ENCODE measurements at regions not wholly inside any gene's neighbourhood (a gene's known extent, or its start where the extent isn't known, plus 50 kb on each side); places are given as distances from the start of the nearest gene placed in this dataset.

DNA sequence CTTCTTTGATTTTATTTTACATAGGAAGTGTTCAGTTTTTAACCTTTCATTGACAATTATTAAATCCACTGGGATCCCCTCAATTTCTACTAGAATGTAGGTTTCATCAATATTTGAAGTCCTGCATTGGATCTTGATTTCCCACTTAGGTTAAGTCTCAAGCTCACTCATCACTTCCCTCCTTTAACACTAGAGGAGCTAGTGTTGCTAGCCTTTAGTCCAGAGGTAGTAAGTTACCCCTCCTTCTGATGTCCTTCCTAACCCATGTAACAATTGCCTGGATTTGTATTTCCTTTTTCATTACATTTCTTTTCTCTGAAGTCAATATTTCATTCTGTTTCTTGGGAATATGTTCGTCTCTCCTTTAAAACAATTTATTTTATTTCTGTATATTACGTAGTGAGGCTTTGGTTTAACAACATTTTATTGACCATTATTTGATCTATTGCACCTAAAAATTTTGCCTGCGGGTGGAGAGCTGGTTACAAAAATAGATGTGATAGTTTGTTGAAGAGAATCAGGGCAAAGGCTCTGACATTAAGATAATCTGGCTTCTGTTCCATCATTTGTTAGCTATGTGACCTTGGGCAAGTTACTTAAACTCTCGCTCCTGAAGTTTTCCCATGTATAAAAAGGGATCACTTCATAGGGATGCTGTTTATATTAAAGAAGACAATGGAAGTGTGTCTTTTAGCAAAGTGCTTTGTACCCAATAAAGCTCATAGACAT, 833.0 kb downstream of the SLC4A3 start:
- DNase-seq (ENCODE audit: low read depth in 2 of 2, low spot score in 1 of 2): no peak

DNA sequence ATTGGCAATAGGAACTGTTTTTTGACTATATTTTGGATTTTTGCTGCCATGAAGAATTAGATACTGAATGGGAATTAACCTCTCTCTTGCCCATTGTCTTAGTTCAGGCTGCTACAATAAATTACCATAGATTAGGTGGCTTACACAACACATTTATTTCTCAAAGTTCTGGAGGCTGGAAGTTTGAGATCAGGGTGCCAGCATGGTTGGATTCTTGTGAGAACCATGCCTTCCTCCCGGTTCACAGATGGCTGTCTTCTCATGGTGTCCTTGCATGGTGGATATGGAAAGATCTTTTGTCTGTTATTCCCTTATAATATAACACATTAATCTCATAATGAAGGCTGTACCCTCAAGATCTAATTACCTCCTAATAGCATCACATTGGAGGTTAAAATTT, 836.4 kb downstream of the SLC4A3 start:
- DNase-seq (ENCODE audit: low read depth in 2 of 2, low spot score in 1 of 2): no peak

DNA sequence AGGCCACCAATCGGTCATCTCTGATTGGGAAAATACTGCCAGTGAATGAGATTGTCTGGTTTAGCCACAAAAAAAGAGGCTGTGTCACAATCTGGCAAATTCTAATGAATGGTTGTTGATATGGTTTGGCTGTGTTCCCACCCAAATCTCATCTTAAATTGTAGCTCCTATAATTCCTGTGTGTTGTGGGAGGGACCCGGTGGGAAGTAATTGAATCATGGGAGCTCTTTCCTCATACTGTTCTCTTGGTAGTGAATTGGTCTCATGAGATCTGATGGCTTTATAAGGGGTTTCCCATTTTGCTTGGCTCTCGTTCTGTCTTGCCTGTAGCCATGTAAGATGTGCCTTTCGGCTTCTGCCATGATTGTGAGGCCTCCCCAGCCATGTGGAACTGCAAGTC, 838.3 kb downstream of the SLC4A3 start:
- no peak for DNase-seq (ENCODE audit: low read depth in 2 of 2, low spot score in 1 of 2)

DNA sequence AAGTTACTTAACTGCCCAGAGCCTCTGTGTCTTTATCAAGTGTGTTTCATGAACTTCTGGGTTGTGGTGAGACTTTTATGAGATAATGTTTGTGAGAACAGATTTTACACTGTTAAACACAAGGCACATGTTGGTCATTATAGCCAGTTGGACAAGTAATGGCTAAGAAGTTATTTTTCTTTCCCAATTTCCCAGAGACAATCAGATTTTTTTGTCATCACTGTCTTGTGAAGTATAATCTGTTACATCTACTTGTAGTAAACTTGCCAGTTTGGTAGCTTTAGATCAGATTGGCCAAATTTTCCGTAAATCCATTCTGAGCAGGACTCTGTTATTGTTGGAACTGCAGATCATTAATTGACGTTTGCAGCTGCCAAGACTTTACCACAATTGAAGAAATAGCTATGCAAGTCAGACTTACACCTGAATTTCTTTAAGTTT, 838.8 kb downstream of the SLC4A3 start:
- DNase-seq (ENCODE audit: low read depth in 2 of 2, low spot score in 1 of 2): no peak

DNA sequence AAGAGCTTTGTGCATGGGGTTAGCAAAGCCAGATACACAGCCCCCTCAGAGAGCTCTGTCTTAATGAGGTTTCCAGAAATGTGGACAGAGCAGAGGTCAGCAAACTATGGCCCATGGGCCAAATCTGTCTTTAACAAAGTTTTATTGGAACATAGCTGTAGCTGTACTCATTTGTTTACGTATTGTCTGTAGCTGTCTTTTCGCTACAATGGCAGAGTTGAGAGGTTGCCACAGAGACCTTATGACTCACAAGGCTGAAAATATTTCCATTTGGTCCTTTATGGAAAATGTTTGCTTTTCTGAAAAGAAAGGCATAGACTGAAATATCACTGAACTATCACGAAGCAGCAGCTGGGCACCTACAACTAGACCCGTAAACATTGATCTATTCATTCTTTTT, 841.8 kb downstream of the SLC4A3 start:
- no peak for DNase-seq (ENCODE audit: low read depth in 2 of 2, low spot score in 1 of 2)

DNA sequence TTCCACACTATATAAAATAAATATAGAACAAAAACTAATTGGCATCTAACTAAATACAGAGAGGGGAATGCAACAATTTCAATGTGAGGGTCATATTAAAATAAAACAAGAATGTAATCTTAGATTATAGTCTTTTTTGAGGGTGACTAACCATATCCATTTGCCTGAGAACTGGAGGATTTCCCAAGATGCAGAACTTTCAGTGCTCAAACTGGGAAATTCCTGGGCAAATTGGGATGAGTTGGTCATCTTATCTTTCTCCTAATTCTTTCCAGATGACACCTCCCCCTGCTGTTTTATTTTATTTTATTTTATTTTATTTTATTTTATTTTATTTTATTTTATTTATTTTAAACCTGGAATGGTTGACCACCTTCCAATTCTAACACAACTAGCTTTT, 846.2 kb downstream of the SLC4A3 start:
- DNase-seq (ENCODE audit: low read depth in 2 of 2, low spot score in 1 of 2): no peak

DNA sequence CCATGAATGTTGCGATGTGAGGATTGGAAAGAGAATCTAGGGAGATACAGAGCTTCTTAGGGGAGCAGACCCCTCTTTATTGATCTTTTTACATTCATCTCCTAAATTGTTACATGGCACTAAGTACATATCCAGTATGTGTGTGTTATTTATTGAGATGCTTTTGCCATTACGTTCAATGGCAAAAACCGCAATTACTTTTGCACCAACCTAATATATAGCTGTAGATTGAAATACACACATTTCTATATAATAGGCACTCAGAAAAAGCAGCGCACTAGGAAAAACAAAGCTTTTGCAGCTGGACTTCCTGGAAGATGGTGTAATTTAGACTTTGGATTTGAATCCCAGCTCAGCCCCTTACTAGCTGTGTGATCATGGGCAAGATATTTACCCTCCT, 849.4 kb downstream of the SLC4A3 start:
- no peak for DNase-seq (ENCODE audit: low read depth in 2 of 2, low spot score in 1 of 2)

DNA sequence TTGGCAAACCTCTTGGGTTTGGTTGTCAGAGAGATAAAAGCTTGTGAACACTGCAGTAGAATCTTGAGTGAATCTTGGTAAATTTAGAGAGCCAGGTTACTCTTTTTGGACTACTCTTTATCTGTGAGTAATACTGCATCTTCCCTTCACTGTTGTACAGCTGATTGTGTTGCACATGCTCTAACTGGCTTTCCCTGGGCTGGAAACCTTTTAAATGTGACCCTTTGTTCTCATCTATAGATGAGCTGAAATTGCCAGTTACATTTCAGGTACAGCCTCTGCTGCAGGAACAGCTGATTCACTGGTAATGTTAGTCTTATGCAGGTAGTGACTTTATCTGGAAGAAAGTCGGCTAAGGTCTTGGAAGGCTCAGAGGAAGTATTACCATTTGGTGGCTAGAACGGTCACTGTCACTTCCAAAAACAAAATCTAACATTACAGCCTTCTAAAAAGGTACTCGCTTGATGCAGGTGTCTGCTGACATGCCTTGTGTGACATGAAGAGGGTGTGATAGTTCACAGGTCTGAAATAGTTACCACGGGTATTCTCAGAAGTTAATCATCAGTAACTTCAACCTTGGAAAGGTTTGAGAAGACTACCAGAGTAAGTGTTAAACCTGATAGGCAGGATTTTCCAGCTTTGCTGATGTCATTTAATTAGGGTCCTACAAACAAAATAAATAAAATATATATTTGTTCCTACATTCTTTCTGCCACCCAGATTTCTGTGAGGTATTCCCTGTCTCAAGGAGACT, 851.1 kb downstream of the SLC4A3 start:
- DNase-seq (ENCODE audit: low read depth in 2 of 2, low spot score in 1 of 2): no peak

DNA sequence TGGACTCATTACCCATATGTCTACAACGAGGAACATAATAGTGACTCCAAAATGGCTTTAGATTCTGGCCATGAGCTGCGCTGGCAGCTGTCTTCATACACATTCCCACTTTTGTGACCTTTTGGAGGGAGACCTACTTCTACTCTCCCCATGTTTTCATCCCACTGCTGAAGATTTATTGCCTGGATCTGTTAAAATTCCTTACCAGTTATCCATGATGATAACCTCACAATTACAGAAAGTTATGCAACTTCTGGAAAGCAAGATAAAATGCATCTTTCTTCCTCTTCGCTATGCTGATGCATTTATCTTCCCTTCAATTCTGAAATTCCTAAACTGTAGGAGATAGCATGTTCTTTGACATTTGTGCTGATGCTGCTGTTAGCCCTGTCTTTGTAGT, 855.3 kb downstream of the SLC4A3 start:
- no peak for DNase-seq (ENCODE audit: low read depth in 2 of 2, low spot score in 1 of 2)

DNA sequence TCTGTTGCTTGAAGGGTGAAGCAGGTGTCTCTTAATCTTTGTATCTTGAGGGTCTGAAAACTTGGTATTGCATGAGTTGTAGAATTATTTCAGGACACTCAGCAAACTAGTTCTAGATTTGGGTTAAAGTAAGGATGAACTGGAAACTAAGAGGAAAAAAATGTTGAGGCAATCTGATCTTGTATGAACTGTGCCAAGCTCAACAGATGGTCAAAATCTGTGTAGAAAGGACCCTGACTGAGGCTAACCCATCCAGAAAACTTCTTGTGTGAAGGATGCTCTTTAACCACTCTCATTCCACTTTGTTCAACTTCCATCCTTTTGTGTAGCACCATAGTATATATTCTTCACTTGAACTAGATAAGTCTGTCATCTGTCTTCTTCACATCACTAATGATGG, 861.7 kb downstream of the SLC4A3 start:
- DNase-seq (ENCODE audit: low read depth in 2 of 2, low spot score in 1 of 2): no peak

DNA sequence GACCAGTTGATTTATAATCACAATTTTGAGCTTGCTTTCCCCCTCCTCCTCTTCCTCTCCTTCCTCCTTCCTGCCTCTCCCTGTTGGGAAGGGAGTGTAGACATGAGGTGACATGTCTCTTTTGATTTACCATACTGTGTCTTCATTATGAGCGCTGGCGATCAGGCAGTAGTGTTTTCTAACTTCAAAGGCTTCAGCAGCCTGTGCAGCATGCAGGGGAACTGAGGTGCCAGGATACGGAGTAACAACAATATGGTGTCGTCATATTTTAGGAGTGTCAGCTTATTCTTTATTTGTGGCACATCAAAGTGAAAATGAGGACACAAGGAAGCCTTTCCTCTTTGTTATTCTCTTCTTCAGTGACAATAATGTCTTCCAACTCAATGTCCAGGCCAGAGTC, 864.2 kb downstream of the SLC4A3 start:
- DNase-seq (ENCODE audit: low read depth in 2 of 2, low spot score in 1 of 2): no peak

DNA sequence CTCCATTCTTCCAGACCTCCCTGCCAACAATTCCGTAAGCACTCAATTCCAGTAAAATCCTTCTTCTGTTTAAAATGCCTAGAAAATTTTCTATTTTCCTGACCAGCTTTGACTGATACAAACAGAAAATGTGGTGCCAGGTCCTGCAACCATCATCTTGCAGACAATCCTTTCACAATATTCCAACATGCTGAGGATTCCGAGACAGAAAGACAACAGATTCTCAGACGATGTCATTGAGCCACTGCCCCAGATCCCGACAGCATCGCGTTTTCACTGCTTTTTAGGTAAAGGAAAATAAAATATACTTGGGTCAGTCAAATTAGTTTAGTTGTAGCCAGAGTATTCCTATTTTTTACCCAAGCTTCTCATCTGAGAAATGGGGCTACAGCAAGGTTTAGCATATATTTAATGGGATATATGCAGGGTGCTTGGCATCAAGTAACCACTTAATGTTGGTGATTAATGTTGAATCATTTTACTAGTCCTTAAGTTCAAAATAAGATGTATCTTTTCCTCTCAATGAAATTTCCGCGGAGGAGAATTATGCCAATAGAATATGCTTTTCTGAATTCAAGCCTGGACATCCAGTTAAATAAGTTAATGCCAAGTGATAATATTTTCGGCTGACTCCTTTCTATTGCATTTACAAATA, 866.6 kb downstream of the SLC4A3 start:
- DNase-seq (ENCODE audit: low read depth in 2 of 2, low spot score in 1 of 2): no peak

DNA sequence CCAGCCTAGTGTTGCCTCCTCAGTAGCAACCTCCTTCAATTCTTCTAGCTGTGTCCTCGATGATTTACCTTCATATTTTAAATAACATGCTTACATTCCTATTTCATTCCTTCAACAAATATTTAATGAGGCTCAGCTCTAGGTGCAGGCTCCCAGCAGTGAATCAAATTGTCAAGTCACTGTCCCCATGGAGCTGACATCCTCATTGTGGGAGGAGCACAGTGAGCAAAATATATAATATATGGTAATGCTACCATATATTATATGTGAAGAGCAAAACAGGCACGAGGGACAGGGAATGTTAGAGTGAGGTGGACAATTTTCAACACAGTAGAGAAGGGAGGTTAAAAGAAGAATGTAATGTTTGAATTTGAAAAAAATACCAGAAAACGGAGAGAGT, 869.1 kb downstream of the SLC4A3 start:
- no peak for DNase-seq (ENCODE audit: low read depth in 2 of 2, low spot score in 1 of 2)

DNA sequence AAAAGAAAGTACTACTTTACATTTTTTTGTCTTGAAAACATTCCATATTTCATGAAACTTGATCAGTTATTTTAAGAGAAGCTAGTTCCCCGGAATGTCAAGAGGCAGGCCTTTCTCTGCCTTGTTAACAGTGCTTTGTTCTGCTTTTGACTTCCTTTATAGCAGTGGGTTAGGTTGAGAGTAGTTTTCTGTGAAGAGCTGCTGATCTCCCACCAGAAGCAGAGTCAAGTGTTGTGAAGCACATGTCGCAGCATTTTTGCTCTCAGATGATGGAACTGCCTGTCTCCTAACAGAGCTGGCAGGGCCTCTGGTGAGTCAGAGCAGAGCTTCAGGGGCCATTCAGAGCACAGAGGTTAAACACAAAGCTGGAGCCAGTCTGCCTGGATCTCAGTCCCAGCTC, 871.8 kb downstream of the SLC4A3 start:
- DNase-seq (ENCODE audit: low read depth in 2 of 2, low spot score in 1 of 2): no peak

DNA sequence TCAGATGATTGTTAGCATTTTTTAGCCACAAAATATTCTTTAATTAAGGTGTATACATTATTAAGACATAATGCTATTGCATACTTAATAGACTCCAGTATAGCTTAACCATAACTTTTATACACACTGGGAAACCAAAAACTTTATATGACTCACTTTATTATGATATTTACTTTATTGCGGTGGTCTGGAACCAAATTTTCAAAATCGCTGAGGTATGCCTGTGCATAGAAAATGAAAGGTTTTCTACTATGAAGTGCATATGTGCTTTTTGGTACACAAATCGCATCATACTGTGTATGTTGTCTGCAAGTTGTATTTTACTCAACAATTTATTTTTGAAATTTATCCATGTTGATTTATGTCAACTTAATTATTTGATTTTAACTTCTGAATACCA, 875.1 kb downstream of the SLC4A3 start:
- no peak for DNase-seq (ENCODE audit: low read depth in 2 of 2, low spot score in 1 of 2)

DNA sequence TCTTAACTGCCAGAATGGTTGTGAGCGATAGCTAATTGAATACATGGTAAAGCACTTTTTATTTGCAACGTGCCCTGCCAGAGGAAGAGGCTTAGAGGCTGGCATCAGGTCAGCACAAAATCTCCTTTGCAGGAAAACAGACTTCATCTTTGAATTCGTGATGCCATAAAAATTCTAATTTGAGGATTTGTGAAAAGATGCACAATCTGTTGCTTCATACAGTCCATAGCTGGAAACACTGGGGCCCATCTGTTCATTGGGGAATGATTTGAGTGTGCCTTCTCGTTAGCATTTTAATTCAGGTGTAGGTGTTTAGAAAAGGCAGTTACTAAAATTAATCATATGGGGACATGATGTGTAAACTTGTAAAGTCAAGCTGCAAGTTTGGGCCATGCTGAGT, 876.0 kb downstream of the SLC4A3 start:
- no peak for DNase-seq (ENCODE audit: low read depth in 2 of 2, low spot score in 1 of 2)

DNA sequence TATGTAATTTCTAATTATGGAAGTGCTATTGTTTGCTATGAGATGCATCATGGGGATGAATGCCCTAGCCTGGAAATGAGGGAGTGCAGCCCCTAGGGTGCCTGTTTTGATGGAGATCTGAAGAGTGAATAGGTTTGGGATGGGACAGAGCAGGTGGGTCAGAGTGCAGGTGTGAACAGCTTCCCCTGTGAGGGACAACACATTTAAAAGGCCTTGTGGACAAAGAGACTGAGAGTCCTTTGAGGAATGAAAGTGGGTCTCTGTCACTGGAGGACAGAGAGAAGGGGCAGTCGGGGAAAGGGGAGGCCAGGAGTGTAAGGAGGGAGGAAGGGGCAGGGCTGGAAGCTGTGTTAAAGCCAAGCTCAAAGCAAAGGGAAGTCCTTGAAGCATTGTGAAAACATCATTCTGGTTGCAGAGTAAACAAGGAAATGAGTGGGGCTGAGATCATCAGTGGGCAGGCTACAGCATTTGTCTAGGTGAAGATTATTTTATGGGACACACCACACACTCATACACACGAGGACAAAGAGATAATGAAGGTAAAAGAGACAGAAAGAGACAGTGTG, 877.6 kb downstream of the SLC4A3 start:
- DNase-seq (ENCODE audit: low read depth in 2 of 2, low spot score in 1 of 2): no peak

DNA sequence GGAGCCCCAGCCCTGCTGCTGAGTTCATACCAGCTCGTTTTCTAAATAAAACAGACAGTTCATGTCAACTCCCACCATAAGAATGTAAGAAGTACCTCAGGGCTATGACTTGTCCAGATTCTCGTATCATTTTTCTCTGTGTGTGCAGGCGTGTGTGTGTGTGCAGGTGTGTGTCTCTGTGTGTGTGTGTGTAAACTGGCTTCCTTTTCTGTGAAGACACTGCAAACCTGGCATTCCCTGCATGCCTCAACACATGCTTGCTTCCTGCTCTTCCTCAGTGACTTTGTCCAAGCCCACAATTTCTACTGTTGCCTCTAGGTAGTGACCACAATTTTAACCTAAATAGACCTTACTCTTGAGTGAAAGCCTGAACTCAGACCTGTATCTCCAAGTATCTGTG, 879.0 kb downstream of the SLC4A3 start:
- DNase-seq (ENCODE audit: low read depth in 2 of 2, low spot score in 1 of 2): no peak

DNA sequence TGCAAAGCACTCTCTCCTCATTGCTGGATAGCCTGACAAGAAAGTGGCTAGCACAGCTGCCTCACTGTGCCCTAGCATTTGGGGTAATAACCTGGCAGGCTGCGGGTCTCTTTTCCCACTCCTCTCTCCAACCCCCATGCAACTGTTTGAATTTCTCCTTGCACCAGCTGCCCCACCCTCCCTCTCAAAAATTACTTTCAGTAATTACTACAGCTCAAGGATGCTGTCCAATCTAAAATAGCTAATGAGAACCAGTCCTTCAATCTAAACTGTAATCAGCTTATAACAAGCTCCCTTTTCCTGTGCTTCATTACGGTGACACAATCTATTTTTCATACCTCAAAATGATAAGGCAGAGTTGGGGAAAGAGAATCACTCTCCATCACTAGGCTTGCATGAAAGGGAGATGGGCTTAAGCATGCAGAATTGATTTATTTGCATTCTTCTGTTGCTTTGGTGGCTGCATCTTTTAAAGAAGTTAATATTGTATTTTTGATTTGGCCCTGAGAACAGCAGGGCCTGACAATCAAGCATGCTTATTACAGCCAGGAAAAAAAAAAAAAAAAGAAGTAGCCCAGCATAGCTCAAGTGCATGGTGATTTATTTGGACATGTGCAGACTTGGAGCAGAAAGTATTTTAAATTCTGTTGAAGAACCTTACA, 881.8 kb downstream of the SLC4A3 start:
- no peak for DNase-seq (ENCODE audit: low read depth in 2 of 2, low spot score in 1 of 2)

DNA sequence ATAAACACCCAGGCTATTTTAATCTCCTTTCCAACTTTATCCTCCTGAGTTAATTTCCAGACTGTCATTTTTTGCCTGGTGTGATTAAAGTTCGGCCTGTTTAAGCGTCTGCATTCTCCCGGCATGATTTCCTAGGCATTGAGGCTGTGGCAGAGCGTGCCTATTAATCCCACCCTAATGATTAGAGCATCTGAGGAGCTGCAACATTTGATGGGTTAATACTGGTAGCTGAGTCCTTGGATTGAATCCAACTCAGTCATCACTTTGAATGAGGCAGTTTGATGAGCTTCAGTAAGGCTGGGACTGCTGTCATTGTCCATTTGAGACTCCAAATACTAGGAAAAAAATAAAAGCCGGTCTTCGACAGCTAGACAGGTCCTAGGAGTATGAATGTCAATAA, 882.5 kb downstream of the SLC4A3 start:
- no peak for DNase-seq (ENCODE audit: low read depth in 2 of 2, low spot score in 1 of 2)

DNA sequence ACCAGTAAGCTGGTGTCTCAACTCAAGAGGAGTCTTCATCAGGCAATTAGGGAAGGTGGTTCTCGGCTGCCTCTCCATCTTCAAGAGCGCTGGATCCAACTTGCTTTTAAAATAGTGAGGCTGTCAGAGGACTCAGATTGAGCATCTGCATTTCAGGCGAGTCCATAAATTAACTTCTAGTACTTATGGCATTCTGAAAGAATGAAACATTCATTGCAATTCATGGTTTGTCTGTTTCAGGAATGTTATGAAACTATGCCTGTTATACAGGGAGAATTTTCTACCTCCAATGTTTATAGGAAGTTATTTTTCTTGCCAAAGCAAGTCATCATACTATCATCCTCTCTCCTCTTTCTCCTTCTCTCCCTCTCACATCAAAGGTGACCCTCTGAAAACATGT, 883.2 kb downstream of the SLC4A3 start:
- no peak for DNase-seq (ENCODE audit: low read depth in 2 of 2, low spot score in 1 of 2)

DNA sequence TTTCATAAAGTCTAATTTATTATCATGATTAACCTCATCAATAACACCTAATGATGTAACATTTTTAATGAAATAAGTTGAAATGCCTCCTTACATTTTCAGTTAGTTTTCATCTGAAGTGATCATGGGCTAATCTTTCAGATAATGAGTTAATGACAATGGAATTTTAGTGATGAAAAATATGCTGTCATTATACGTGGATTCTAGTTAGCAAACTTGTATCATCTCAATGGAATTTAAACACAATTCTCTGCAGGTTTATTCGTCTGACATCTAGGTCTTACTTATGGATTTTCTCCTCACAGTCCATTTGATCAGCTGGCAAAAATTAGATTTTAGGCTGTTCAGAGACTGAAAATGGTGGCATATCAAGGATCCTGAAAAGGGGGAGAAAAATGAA, 885.0 kb downstream of the SLC4A3 start:
- no peak for DNase-seq (ENCODE audit: low read depth in 2 of 2, low spot score in 1 of 2)

Measured in stimulated activated CD8-positive, alpha-beta memory T cell treated with anti-CD3 and anti-CD28 coated beads, Interleukin-4, amount 100 ng/mL, for 1 hour (primary cell).